OCI-LY3 (cell line): ENCODE measurements at regions not wholly inside any gene's neighbourhood (a gene's known extent, or its start where the extent isn't known, plus 50 kb on each side); places are given as distances from the start of the nearest gene placed in this dataset.

ENCODE experiments used
- H2AFZ ChIP-seq: fragments of 200-600, 300-600 bp; shearing (Covaris generic); 2 replicates; pipeline ENCODE4 v1.6.0; 2014; ENCODE audit warnings: antibody characterized with exemption, low read depth, low read length
- H3K27ac ChIP-seq: fragments of 200-600, 300-600 bp; sonication (generic); 2 replicates; pipeline ENCODE4 v1.5.1; 2014; ENCODE audit warnings: mild to moderate bottlenecking, low read length, moderate library complexity, mixed read lengths
- H3K27me3 ChIP-seq: fragments of 200-600, 300-600 bp; sonication (generic); 2 replicates; pipeline ENCODE4 v1.6.1; 2014; ENCODE audit warnings: low read depth, low read length, mixed read lengths
- H3K36me3 ChIP-seq: fragments of 200-600, 300-600 bp; sonication (generic); replicated peaks from 2 replicates; pipeline ENCODE3; 2014; ENCODE audit warnings: low read depth, low read length, mixed read lengths
- H3K4me1 ChIP-seq: fragments of 300-600, 200-600 bp; sonication (generic); 2 replicates; pipeline ENCODE4 v1.6.1; 2014; ENCODE audit warnings: low read length, mixed read lengths
- H3K4me2 ChIP-seq: fragments of 200-600, 300-600 bp; sonication (generic); 2 replicates; pipeline ENCODE4 v1.6.1; 2014; ENCODE audit warnings: low read length, mixed read lengths
- H3K4me3 ChIP-seq: fragments of 300-600, 200-600 bp; sonication (generic); 2 replicates; pipeline ENCODE4 v1.5.1; 2014; ENCODE audit warnings: antibody characterized with exemption, mild to moderate bottlenecking, low read length, moderate library complexity
- H3K79me2 ChIP-seq: fragments of 300-600, 200-600 bp; shearing (Covaris generic); 2 replicates; pipeline ENCODE4 v1.6.1; 2014; ENCODE audit warnings: mild to moderate bottlenecking, low read length, mixed read lengths
- H3K9ac ChIP-seq: fragments of 300-600, 200-600 bp; shearing (Covaris generic); 2 replicates; pipeline ENCODE4 v1.6.0; 2014; ENCODE audit warnings: mild to moderate bottlenecking, low read length, moderate library complexity
- H3K9me3 ChIP-seq: fragments of 200-600, 300-600 bp; shearing (Covaris generic); 2 replicates; pipeline ENCODE4 v1.6.1; 2014; ENCODE audit warnings: low read length, mixed read lengths; ENCODE audit not compliant: insufficient read depth
- H4K20me1 ChIP-seq: fragments of 200-600, 300-600 bp; sonication (generic); 2 replicates; pipeline ENCODE4 v1.6.1; 2016; ENCODE audit warnings: low read length, mixed read lengths; ENCODE audit not compliant: insufficient read depth
- EZH2phosphoT487 ChIP-seq: fragments of 200-600 bp; shearing (Covaris generic); IDR thresholded peaks from 2 replicates; pipeline ENCODE4 v1.6.1; 2018; ENCODE audit warnings: antibody characterized with exemption, mixed run types, low read depth
- TF ChIP-seq, protein P1 (sequence below): fragments of 200-600, 300-600 bp; sonication (generic); IDR thresholded peaks from 2 replicates; pipeline ENCODE4 v1.5.1; 2014; ENCODE audit warnings: antibody characterized with exemption, low read length, low read depth

DNA sequence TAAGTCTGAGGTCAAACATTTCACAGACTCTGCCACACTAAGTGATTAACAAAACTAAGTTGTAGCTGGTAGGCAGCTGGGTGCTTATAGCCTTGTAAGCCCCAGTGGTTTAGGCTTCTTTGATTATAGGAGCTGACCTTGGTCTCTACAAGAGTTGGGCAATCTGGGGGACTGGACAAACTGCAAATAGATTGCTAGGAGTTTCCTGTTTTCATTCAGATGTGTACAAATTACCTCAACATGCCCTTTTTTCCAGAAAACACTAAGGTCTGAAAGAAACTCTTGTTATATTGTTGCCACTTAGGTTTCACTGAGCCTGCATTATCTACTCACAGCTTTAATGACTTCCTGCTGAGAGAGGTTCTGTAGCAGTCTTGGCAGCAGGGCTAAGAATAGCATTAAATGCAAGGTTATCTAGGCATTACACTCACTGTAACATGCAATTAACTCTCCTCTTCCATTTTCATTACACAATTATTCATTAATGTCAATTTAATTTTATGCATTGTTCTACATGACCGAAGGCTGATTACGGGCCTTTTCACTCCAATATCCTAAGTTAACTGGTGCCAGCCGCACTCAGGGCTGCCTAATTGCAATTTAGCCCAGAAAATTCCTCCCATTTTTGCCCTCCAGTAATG lies 314.0 kb downstream of the LMO4 start:
- H3K4me2 ChIP-seq: no peak overlapping the region
- no peaks in the 10 kb centered on the region for H4K20me1 ChIP-seq
- no peaks in the 10 kb centered on the region for H3K9me3 ChIP-seq
- H3K36me3 ChIP-seq: no peaks in the 10 kb centered on the region
- TF ChIP-seq, protein P1, sequence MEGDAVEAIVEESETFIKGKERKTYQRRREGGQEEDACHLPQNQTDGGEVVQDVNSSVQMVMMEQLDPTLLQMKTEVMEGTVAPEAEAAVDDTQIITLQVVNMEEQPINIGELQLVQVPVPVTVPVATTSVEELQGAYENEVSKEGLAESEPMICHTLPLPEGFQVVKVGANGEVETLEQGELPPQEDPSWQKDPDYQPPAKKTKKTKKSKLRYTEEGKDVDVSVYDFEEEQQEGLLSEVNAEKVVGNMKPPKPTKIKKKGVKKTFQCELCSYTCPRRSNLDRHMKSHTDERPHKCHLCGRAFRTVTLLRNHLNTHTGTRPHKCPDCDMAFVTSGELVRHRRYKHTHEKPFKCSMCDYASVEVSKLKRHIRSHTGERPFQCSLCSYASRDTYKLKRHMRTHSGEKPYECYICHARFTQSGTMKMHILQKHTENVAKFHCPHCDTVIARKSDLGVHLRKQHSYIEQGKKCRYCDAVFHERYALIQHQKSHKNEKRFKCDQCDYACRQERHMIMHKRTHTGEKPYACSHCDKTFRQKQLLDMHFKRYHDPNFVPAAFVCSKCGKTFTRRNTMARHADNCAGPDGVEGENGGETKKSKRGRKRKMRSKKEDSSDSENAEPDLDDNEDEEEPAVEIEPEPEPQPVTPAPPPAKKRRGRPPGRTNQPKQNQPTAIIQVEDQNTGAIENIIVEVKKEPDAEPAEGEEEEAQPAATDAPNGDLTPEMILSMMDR: no peak
- TF ChIP-seq EZH2phosphoT487: no peak
- H3K27ac ChIP-seq: no peak overlapping the region
- no peak overlapping the region for H3K4me3 ChIP-seq
- H3K9ac ChIP-seq: no peak overlapping the region
- no peaks in the 10 kb centered on the region for H3K4me1 ChIP-seq
- H3K79me2 ChIP-seq: no peaks in the 10 kb centered on the region
- no peak overlapping the region for H2AFZ ChIP-seq
- H3K27me3 ChIP-seq: no peaks in the 10 kb centered on the region

DNA sequence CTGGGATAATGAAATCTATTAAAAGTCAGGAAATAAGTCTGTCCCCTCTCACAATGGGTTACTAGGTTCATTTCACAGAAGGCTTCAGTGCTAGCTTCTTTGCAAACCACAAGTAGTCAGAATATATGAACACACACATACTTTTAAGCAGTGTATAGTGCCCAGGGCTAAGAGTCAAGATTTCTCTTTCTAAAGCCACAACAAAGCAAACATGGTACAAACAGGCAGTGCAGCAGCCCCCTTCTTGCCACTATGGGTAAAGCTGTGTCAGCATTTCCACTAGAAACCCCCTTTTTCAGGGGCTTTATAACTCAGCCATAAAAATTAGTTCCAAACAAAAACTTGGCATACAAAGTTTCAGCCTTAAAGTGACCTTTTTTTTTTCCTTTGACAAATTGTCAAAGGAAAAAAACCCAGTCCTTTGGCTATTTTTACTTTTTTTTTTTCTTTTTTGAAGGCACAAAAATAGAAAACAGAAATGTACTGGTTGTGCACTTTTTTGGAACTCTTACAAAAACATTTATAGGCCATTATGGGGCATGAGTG lies 315.4 kb downstream of the LMO4 start:
- Histone ChIP-seq H3K36me3 (no peaks in the 10 kb centered on the region), H3K27ac (no peak overlapping the region), H2AFZ (no peak overlapping the region), H3K9ac (no peak overlapping the region), H3K9me3 (no peaks in the 10 kb centered on the region), H3K4me2 (no peak overlapping the region), H3K4me1 (no peaks in the 10 kb centered on the region), H3K27me3 (no peaks in the 10 kb centered on the region), H4K20me1 (no peaks in the 10 kb centered on the region), H3K79me2 (no peaks in the 10 kb centered on the region), H3K4me3 (no peak overlapping the region)
- no peak for TF ChIP-seq EZH2phosphoT487
- TF ChIP-seq, protein P1: no peak

DNA sequence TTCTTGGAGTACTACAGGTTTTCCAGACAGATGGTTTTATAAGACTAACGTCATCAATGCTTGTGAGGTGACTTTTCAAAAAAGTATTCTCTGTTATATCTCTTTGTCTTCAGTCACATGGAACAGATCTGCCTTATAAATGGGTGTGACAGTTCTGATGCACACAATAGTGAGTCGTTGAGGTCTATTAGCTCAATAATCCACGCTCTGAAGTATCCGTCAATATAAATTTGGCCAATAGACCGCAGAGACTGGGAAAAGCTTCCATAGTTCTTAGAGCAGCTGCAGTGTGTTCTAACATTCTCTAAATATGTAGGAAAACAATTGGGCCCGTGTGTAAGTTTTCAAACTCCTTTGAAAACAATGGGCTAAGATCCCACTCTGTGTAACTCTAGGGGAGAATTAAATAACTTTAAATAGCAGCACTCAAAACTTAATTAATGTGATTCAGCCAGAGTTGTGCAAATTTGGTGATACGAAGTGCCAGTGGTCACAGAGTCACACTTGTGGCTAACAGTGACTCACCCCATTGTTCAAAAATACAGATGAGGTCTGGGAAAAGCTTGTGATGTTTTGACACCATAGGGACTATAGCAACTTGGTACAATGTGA lies 316.0 kb downstream of the LMO4 start:
- no peaks in the 10 kb centered on the region for H3K9me3 ChIP-seq
- H3K27ac ChIP-seq: no peak overlapping the region
- no peak overlapping the region for H3K9ac ChIP-seq
- H4K20me1 ChIP-seq: no peaks in the 10 kb centered on the region
- no peak for TF ChIP-seq EZH2phosphoT487
- TF ChIP-seq, protein P1: no peak
- no peak overlapping the region for H2AFZ ChIP-seq
- H3K4me1 ChIP-seq: no peaks in the 10 kb centered on the region
- no peaks in the 10 kb centered on the region for H3K36me3 ChIP-seq
- H3K79me2 ChIP-seq: no peaks in the 10 kb centered on the region
- no peaks in the 10 kb centered on the region for H3K27me3 ChIP-seq
- H3K4me3 ChIP-seq: no peak overlapping the region
- no peak overlapping the region for H3K4me2 ChIP-seq

DNA sequence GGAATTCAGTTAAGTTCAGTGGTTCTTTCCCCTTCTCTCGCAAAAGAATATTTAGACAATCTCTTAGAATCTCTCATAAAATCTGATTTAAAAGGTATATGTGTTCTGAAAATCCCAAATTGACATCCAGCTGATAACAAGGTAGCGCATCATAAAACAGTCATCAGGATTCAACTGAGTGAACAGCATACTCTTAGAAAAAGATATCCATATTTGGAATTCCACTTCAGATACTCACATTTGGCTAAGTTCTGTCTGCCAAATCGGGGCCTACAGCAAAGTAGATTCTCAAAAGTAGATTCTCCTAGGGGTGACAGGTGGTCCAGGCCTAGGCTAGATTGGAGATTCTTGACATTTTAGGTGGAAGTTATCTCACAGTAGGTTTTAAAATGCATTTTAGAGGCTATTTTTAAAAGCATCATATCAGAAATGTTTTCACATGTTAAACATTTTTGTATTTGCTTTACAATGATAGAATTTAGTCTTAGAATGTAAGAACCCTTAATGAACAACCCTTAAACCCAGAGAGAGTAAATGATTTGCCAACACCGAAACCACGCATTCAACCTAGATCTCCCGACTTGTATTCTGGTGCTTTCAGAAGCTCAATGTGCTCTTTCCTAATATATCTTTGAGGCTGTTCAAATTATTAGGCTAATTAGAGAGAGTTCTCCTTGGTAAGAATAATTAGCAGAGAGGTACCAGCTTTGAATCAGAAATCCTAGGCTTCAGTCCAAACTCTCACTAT lies 318.9 kb downstream of the LMO4 start:
- Histone ChIP-seq H3K27ac (no peak overlapping the region), H3K4me1 (no peaks in the 10 kb centered on the region), H3K4me2 (no peak overlapping the region), H3K36me3 (no peaks in the 10 kb centered on the region), H3K9me3 (no peaks in the 10 kb centered on the region), H3K79me2 (no peaks in the 10 kb centered on the region), H2AFZ (no peak overlapping the region), H3K4me3 (no peak overlapping the region), H3K9ac (no peak overlapping the region), H3K27me3 (no peaks in the 10 kb centered on the region), H4K20me1 (no peaks in the 10 kb centered on the region)
- no peak for TF ChIP-seq EZH2phosphoT487
- TF ChIP-seq, protein P1: no peak
